Aorta (tissue), 5 donors: ENCODE measurements at regions not wholly inside any gene's neighbourhood (a gene's known extent, or its start where the extent isn't known, plus 50 kb on each side); places are given as distances from the start of the nearest gene placed in this dataset.

Experiments used
- ATAC-seq: fragments of 200-7000 bp; cut with Tn5 transposase; one replicate; pipeline ENCODE4 v1.9.1; 2022; ENCODE audit warnings: moderate library complexity; ENCODE audit not compliant: low FRiP score
- DNase-seq, 2 donors: peaks; one replicate each; pipeline ENCODE4 v3.0.0-alpha.2; 2020
- H3K27ac ChIP-seq, 2 donors: one replicate each; pipeline ENCODE4 v1.5.1; 2013; ENCODE audit warnings: low read length in 2 of 2, mild to moderate bottlenecking in 2 of 2, moderate library complexity in 2 of 2, control low read depth in 1 of 2, inconsistent platforms in 1 of 2, low read depth in 1 of 2
- H3K27me3 ChIP-seq, 2 donors: one replicate each; pipeline ENCODE4 v1.6.1; 2013; ENCODE audit warnings: control low read depth in 1 of 2, low read length in 1 of 2, mild to moderate bottlenecking in 1 of 2, moderate library complexity in 1 of 2; ENCODE audit not compliant: insufficient read depth in 2 of 2, control insufficient read depth in 1 of 2
- H3K36me3 ChIP-seq, 2 donors: one replicate each; pipeline ENCODE4 v1.6.1; 2013; ENCODE audit warnings: control low read depth in 1 of 2, low read length in 1 of 2, mild to moderate bottlenecking in 1 of 2; ENCODE audit not compliant: insufficient read depth in 2 of 2, control insufficient read depth in 1 of 2
- H3K4me1 ChIP-seq, 2 donors: one replicate each; pipeline ENCODE4 v1.6.1; 2013; ENCODE audit warnings: low read length in 2 of 2, control low read depth in 1 of 2, mild to moderate bottlenecking in 1 of 2, moderate library complexity in 1 of 2; ENCODE audit not compliant: insufficient read depth in 2 of 2, control insufficient read depth in 1 of 2
- H3K4me3 ChIP-seq, 2 donors: one replicate each; pipeline ENCODE4 v1.5.1; 2013; ENCODE audit warnings: low read length in 2 of 2, control low read depth in 1 of 2, mild to moderate bottlenecking in 1 of 2
- H3K9me3 ChIP-seq: one replicate; pipeline ENCODE4 v1.6.1; 2013; ENCODE audit warnings: mild to moderate bottlenecking, low read length; ENCODE audit not compliant: control insufficient read depth
- WGBS, 2 donors: extraction: QIAGEN DNeasy Blood & Tissue Kit; methylation state at CpG; one replicate each; pipeline ENCODE4 v1.1.7; 2013; 5-methylcytosine and 5-hydroxymethylcytosine counted together
- intact Hi-C, 2 donors: fragments of 100-400 bp; cut with DNase I; formaldehyde crosslinking; loops; one replicate each; pipeline versions ENCODE4 v1.14.2 to v1.15.0; 2022
- donor health status: healthy with polysubstance abuse.
- donor health status: Bipolar disorder and iron deficiency.
- donor health status: DM: no; HTN: no; CAD: no.
- donor health status: DM: no; HTN: no; CAD: no.
- donor health status: DM: yes; HTN: yes; CAD: no.

GRCh38 chr6:40131675-40132074, 197.4 kb upstream of the MOCS1 start:
- H3K36me3 ChIP-seq: no peaks in the 10 kb centered on the region
- WGBS, 2 donors: 64 to 67% methylated on average over 2 of the region's 2 CpGs
- no peaks in the 10 kb centered on the region for H3K4me1 ChIP-seq
- H3K27ac ChIP-seq: no peak overlapping the region
- H3K4me3 ChIP-seq: no peak overlapping the region
- intact Hi-C loops: no loop called here
- no peak for ATAC-seq
- DNase-seq: no peak
- peaks cover 0 to 1% of the 10 kb centered on the region in 2 donors for H3K27me3 ChIP-seq
- H3K9me3 ChIP-seq: peaks cover 3% of the 10 kb centered on the region

DNA sequence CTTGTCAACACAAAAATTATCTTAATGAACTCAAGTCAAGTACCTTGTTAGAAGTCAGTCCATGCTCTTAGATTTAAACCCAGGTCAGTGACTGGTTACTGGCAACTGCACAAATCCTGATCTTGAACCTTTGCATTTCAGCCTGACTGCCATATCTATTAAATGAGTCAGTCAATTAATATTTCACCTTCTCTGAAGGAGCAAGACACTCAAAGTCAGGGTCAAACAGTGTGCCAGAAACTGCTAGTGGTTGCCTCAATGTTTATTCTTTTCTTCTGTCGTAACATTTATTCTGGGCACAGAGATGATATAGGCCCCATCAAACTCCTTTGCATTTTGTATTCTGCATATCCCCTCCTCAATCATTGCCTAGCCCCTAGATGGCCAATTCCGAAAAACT, 193.9 kb upstream of the MOCS1 start:
- Histone ChIP-seq H3K27ac (no peak overlapping the region), H3K27me3 (no peaks in the 10 kb centered on the region), H3K4me1 (no peaks in the 10 kb centered on the region), H3K4me3 (no peak overlapping the region), H3K9me3 (no peaks in the 10 kb centered on the region), H3K36me3 (no peaks in the 10 kb centered on the region)
- ATAC-seq (no peak), DNase-seq (no peak)
- intact Hi-C loops: no loop called here
- WGBS, 2 donors: 86 to 90% methylated on average over 2 of the region's 2 CpGs

DNA sequence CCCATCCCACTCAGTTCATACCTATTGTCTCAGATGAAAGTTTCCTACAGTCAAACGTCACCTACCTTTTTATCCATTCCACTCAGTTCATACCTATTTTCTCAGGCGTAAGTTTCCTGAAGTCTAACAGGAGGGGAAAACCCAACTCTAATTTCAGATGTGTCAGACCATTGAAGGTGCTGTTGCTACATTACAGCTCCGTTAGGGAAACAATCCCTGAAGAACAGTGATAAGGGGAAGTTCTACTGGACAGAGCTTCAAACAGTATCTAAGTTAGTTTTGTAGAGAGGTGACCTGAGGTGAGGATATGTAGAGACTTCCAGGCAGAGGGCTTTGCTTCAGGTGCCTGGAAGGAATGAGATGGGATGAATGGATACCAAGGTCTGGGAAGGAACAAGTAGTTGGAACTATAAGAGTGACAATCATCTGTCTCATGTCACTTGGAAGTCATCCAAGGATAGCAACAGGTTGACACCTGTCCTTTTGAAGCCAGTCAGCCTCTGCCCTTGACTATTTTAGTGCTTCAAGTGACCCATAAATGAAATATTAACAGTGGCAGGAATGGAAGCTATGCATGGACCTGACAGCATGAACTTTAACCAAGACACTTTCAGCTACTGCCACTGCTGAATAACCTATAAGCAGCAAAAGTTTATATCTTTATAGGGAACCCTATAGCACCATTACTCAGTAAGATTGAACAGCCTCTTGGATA, 191.6 kb upstream of the MOCS1 start:
- DNase-seq (no peak), ATAC-seq (no peak)
- intact Hi-C loops: no loop called here
- Histone ChIP-seq H3K9me3 (no peaks in the 10 kb centered on the region), H3K4me3 (no peak overlapping the region), H3K27me3 (no peaks in the 10 kb centered on the region), H3K36me3 (no peaks in the 10 kb centered on the region), H3K4me1 (no peaks in the 10 kb centered on the region), H3K27ac (no peak overlapping the region)
- 84 to 87% methylated on average over 3 of the region's 3 CpGs for WGBS, 2 donors

- H3K36me3 ChIP-seq: no peaks in the 10 kb centered on the region
- DNase-seq (no peak), ATAC-seq (no peak)
- WGBS, 2 donors: 80 to 85% methylated on average over 4 of the region's 4 CpGs
- H3K9me3 ChIP-seq: no peaks in the 10 kb centered on the region
- intact Hi-C loops: no loop called here
- H3K4me3 ChIP-seq: no peak overlapping the region
- H3K27me3 ChIP-seq: no peaks in the 10 kb centered on the region
- no peak overlapping the region for H3K27ac ChIP-seq
- no peaks in the 10 kb centered on the region for H3K4me1 ChIP-seq
These were observed 190.7 kb upstream of the MOCS1 start for GRCh38 chr6:40124924-40125323.

DNA sequence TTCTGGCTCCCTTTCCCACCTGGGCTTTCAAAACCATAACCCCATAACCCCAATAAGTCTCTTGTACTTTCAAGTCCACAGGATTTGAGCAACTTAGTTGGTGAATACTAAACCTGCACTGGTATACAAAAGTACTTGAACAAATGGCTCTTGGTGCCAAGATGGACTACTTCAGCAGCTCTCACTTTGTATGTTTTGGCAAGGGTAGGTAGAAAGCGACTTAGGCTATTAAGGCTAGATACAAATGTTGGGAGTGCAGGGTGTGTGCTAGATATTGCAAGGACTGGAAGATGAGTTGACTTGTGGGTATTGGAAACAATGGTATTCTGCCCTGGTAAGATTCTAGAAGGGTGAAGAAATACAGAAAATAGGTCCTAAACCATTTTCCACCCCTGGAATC, 182.6 kb upstream of the MOCS1 start:
- H3K27ac ChIP-seq: no peak overlapping the region

GRCh38 chr6:40112350-40112749, 178.1 kb upstream of the MOCS1 start:
- H3K36me3 ChIP-seq: no peaks in the 10 kb centered on the region
- H3K4me1 ChIP-seq: peaks cover 0 to 8% of the 10 kb centered on the region in 2 donors
- H3K9me3 ChIP-seq: peaks cover 2% of the 10 kb centered on the region
- intact Hi-C loops: no loop called here
- H3K27me3 ChIP-seq: no peaks in the 10 kb centered on the region
- DNase-seq (no peak), ATAC-seq (no peak)
- no peak overlapping the region for H3K4me3 ChIP-seq
- H3K27ac ChIP-seq: no peak overlapping the region
- WGBS, 2 donors: 8 to 11% methylated on average over 4 of the region's 4 CpGs

More for the DNA sequence above, 182.6 kb upstream of the MOCS1 start:
- intact Hi-C loops: no loop called here
- no peaks in the 10 kb centered on the region for H3K27me3 ChIP-seq
- no peak for DNase-seq
- H3K9me3 ChIP-seq: no peaks in the 10 kb centered on the region
- WGBS, 2 donors: 1 to 17% methylated on average over 1 of the region's 1 CpG
- no peaks in the 10 kb centered on the region for H3K36me3 ChIP-seq
- H3K4me1 ChIP-seq: peaks cover 0 to 8% of the 10 kb centered on the region in 2 donors
- H3K4me3 ChIP-seq: no peak overlapping the region
- no peak for ATAC-seq

GRCh38 chr6:40108736-40109135, 174.5 kb upstream of the MOCS1 start:
- ATAC-seq (no peak), DNase-seq (no peak)
- Histone ChIP-seq H3K27me3 (peaks cover 0 to 2% of the 10 kb centered on the region in 2 donors), H3K4me1 (peaks cover 0 to 8% of the 10 kb centered on the region in 2 donors), H3K36me3 (no peaks in the 10 kb centered on the region), H3K9me3 (peaks cover 3% of the 10 kb centered on the region), H3K4me3 (no peak overlapping the region), H3K27ac (no peak overlapping the region)
- intact Hi-C loops: no loop called here

DNA sequence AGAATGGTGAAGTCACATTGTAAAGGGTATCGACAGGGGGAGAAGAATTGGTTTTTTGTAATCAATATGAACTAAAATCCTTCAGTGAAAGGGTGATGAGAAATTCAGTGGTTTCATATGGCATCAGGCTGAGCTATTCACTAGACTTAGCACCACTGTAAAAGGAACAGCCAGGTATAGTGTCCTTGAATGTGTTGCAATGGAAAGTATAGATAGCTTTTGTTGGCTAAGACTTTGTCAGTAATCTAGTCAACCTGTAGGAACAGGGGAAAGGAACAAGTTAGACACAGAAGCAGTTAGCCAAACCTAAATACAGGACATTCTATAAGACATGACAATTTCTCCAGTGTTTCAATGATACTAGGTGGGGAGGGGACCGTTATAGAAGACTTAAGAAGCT, 172.6 kb upstream of the MOCS1 start:
- H3K9me3 ChIP-seq: peaks cover 5% of the 10 kb centered on the region
- ATAC-seq (no peak), DNase-seq (no peak)
- no peak overlapping the region for H3K4me3 ChIP-seq
- no peak overlapping the region for H3K27ac ChIP-seq
- intact Hi-C loops: no loop called here
- no peaks in the 10 kb centered on the region for H3K4me1 ChIP-seq
- peaks cover 0 to 2% of the 10 kb centered on the region in 2 donors for H3K27me3 ChIP-seq
- no peaks in the 10 kb centered on the region for H3K36me3 ChIP-seq
- WGBS, 2 donors: 86 to 91% methylated on average over 2 of the region's 2 CpGs

- no peak overlapping the region for H3K27ac ChIP-seq
- ATAC-seq: no peak
- intact Hi-C loops: no loop called here
- peaks cover 3% of the 10 kb centered on the region for H3K9me3 ChIP-seq
- no peak overlapping the region for H3K4me3 ChIP-seq
- no peaks in the 10 kb centered on the region for H3K36me3 ChIP-seq
- no peak for DNase-seq
- H3K4me1 ChIP-seq: no peaks in the 10 kb centered on the region
- H3K27me3 ChIP-seq: peaks cover 0 to 2% of the 10 kb centered on the region in 2 donors
- 65 to 83% methylated on average over 3 of the region's 3 CpGs for WGBS, 2 donors
These were observed 164.5 kb upstream of the MOCS1 start for GRCh38 chr6:40098774-40099173.
